H1 (cell line): ENCODE measurements at regions not wholly inside any gene's neighbourhood (a gene's known extent, or its start where the extent isn't known, plus 50 kb on each side); places are given as distances from the start of the nearest gene placed in this dataset.

Experiments used
- CTCF ChIA-PET: fragments of 300-600 bp; sonication (Branson Sonifier 250); formaldehyde crosslinking; loops from one replicate; lab custom pipeline; 2021; ENCODE audit not compliant: partially characterized antibody; lab: Charles Lee
- POLR2A ChIA-PET: fragments of 300-600 bp; sonication (Branson Sonifier 250); formaldehyde crosslinking; loops from one replicate; lab custom pipeline; 2021; ENCODE audit warnings: inconsistent platforms; ENCODE audit not compliant: partially characterized antibody; lab: Charles Lee
- DNase-seq, 2 experiments: peaks; one replicate each; pipeline versions ENCODE4 v3.0.0 to v3.0.0-alpha.2; 2010 to 2022; ENCODE audit warnings: low spot score in 2 of 2, low read depth in 1 of 2, mixed read lengths in 1 of 2
- FAIRE-seq: peaks from 2 replicates; lab custom pipeline; 2011; peaks lifted over from hg19 to GRCh38; lab: Jason Lieb, UNC
- H2AFZ ChIP-seq: 2 replicates; pipeline ENCODE4 v1.8.1; 2012; ENCODE audit warnings: low read length, inconsistent platforms
- H2AK5ac ChIP-seq: 2 replicates; pipeline ENCODE4 v1.6.1; 2013; ENCODE audit warnings: low read depth, low read length
- H2BK120ac ChIP-seq: replicated peaks from 2 replicates; pipeline ENCODE3; 2013; ENCODE audit warnings: low read depth, low read length, inconsistent platforms
- H2BK12ac ChIP-seq: 2 replicates; pipeline ENCODE4 v1.6.1; 2013; ENCODE audit warnings: low read depth, low read length
- H2BK15ac ChIP-seq: 2 replicates; pipeline ENCODE4 v1.6.1; 2013; ENCODE audit warnings: low read length
- H2BK20ac ChIP-seq: 2 replicates; pipeline ENCODE4 v1.6.1; 2013; ENCODE audit warnings: low read length
- H2BK5ac ChIP-seq: 2 replicates; pipeline ENCODE4 v1.6.1; 2013; ENCODE audit warnings: low read depth, low read length
- H3K14ac ChIP-seq: 2 replicates; pipeline ENCODE4 v1.6.1; 2013; ENCODE audit warnings: inconsistent platforms; ENCODE audit not compliant: insufficient read length
- H3K18ac ChIP-seq: 2 replicates; pipeline ENCODE4 v1.6.1; 2013; ENCODE audit warnings: low read length; ENCODE audit errors: extremely low read depth
- H3K23ac ChIP-seq: 2 replicates; pipeline ENCODE4 v1.6.1; 2013; ENCODE audit warnings: inconsistent platforms; ENCODE audit not compliant: insufficient read length
- H3K23me2 ChIP-seq: 2 replicates; pipeline ENCODE4 v1.6.1; 2013; ENCODE audit warnings: low read depth, low read length
- H3K27ac ChIP-seq: 2 replicates; pipeline ENCODE4 v1.6.1; 2011; ENCODE audit warnings: low read depth, low read length, inconsistent platforms
- H3K27me3 ChIP-seq, 4 experiments: replicated peaks in 1 of 4; 1 replicate in 1 of 4; 2 replicates in 3 of 4; pipeline versions ENCODE4 v1.6.1 to v1.8.1; 2011 to 2013; ENCODE audit warnings: low read length in 3 of 4, mild to moderate bottlenecking in 3 of 4, inconsistent platforms in 2 of 4, mixed read lengths in 2 of 4, moderate library complexity in 1 of 4; ENCODE audit not compliant: control insufficient read depth in 3 of 4, insufficient read depth in 3 of 4; ENCODE audit errors: extremely low read depth in 1 of 4
- H3K36me3 ChIP-seq, 4 experiments: 2 replicates each; pipeline versions ENCODE4 v1.6.1 to v1.8.1; 2011 to 2013; ENCODE audit warnings: mild to moderate bottlenecking in 4 of 4, low read length in 3 of 4, moderate library complexity in 2 of 4, control low read depth in 1 of 4, inconsistent platforms in 1 of 4; ENCODE audit not compliant: insufficient read depth in 4 of 4, control insufficient read depth in 2 of 4
- H3K4ac ChIP-seq: replicated peaks from 2 replicates; pipeline ENCODE3; 2013; ENCODE audit warnings: low read length, low read depth, mixed read lengths, inconsistent platforms; ENCODE audit not compliant: insufficient read length
- H3K4me1 ChIP-seq, 4 experiments: replicated peaks in 1 of 4; 1 replicate in 1 of 4; 2 replicates in 3 of 4; pipeline versions ENCODE4 v1.6.1 to v1.8.1; 2011 to 2013; ENCODE audit warnings: low read length in 3 of 4, inconsistent platforms in 2 of 4, mixed read lengths in 1 of 4; ENCODE audit not compliant: insufficient read depth in 4 of 4, control insufficient read depth in 3 of 4
- H3K4me2 ChIP-seq, 2 experiments: 2 replicates each; pipeline versions ENCODE4 v1.6.1 to v1.8.1; 2011 to 2013; ENCODE audit warnings: low read depth in 2 of 2, low read length in 2 of 2, control low read depth in 1 of 2, inconsistent platforms in 1 of 2, mild to moderate bottlenecking in 1 of 2; ENCODE audit not compliant: insufficient read depth in 1 of 2
- H3K4me3 ChIP-seq, 4 experiments: fragments of 200-600, 300-600 bp in 1 of 4; sonication (generic), shearing (Covaris generic), sonication (Bioruptor Twin) in 1 of 4; 2 replicates each; pipeline versions ENCODE4 v1.5.1 to v1.8.1; 2011 to 2016; ENCODE audit warnings: low read length in 4 of 4, low read depth in 3 of 4, control low read depth in 2 of 4, inconsistent platforms in 2 of 4, mild to moderate bottlenecking in 2 of 4, mixed read lengths in 1 of 4, moderate library complexity in 1 of 4; ENCODE audit not compliant: insufficient read depth in 2 of 4; ENCODE audit errors: extremely low read depth in 1 of 4
- H3K56ac ChIP-seq: replicated peaks from 2 replicates; pipeline ENCODE3; 2013; ENCODE audit warnings: low read depth, mild to moderate bottlenecking, mixed read lengths, low read length, inconsistent platforms; ENCODE audit not compliant: insufficient read length
- H3K79me1 ChIP-seq: 2 replicates; pipeline ENCODE4 v1.6.1; 2013; ENCODE audit warnings: low read depth, low read length, control low read depth
- H3K79me2 ChIP-seq, 2 experiments: 2 replicates each; pipeline versions ENCODE4 v1.6.1 to v1.8.1; 2012 to 2013; ENCODE audit warnings: low read length in 2 of 2, mild to moderate bottlenecking in 2 of 2, inconsistent platforms in 1 of 2; ENCODE audit not compliant: insufficient read depth in 2 of 2, control insufficient read depth in 1 of 2
- H3K9ac ChIP-seq, 4 experiments: replicated peaks in 1 of 4; 1 replicate in 1 of 4; 2 replicates in 3 of 4; pipeline versions ENCODE4 v1.6.1 to v1.8.1; 2011 to 2013; ENCODE audit warnings: low read depth in 3 of 4, low read length in 3 of 4, control low read depth in 2 of 4, mild to moderate bottlenecking in 2 of 4, moderate library complexity in 2 of 4, inconsistent platforms in 1 of 4; ENCODE audit errors: extremely low read depth in 1 of 4
- H3K9me3 ChIP-seq, 2 experiments: 2 replicates each; pipeline versions ENCODE4 v1.6.1 to v1.8.1; 2012 to 2013; ENCODE audit warnings: mild to moderate bottlenecking in 2 of 2, moderate library complexity in 2 of 2, control low read depth in 1 of 2, inconsistent platforms in 1 of 2, low read depth in 1 of 2, low read length in 1 of 2, mixed read lengths in 1 of 2; ENCODE audit not compliant: insufficient read depth in 2 of 2
- H4K20me1 ChIP-seq, 2 experiments: replicated peaks in 1 of 2; 2 replicates each; pipeline versions ENCODE3 to v1.8.1; 2011 to 2013; ENCODE audit warnings: inconsistent platforms in 2 of 2, low read length in 2 of 2, mild to moderate bottlenecking in 1 of 2; ENCODE audit not compliant: insufficient read depth in 2 of 2, control insufficient read depth in 1 of 2
- H4K5ac ChIP-seq: 2 replicates; pipeline ENCODE4 v1.6.1; 2013; ENCODE audit warnings: low read length, low read depth, mixed read lengths, inconsistent platforms; ENCODE audit not compliant: insufficient read length
- H4K8ac ChIP-seq: 2 replicates; pipeline ENCODE4 v1.8.0; 2013; ENCODE audit warnings: mild to moderate bottlenecking, moderate library complexity, low read length, inconsistent platforms; ENCODE audit not compliant: insufficient read depth; ENCODE audit errors: extremely low read depth
- H4K91ac ChIP-seq: replicated peaks from 2 replicates; pipeline ENCODE3; 2013; ENCODE audit warnings: low read length, mixed read lengths, inconsistent platforms; ENCODE audit not compliant: insufficient read length
- ASH2L ChIP-seq: fragments of 200-600, 300-600 bp; sonication (generic); IDR thresholded peaks from one replicate; pipeline ENCODE4 v1.7.1; 2017; ENCODE audit warnings: low read length
- BRCA1 ChIP-seq: IDR thresholded peaks from 2 replicates; pipeline ENCODE4 v1.6.1; 2012; ENCODE audit warnings: low read depth, low read length, improper control_type of control experiment
- CHD1 ChIP-seq: IDR thresholded peaks from 2 replicates; pipeline ENCODE4 v1.6.1; 2012; ENCODE audit warnings: low read depth, low read length, improper control_type of control experiment
- CHD2 ChIP-seq: IDR thresholded peaks from 2 replicates; pipeline ENCODE4 v1.6.1; 2012; ENCODE audit warnings: low read length, improper control_type of control experiment
- EZH2 ChIP-seq: fragments of 200-600 bp; sonication (generic); IDR thresholded peaks from 2 replicates; pipeline ENCODE4 v1.7.1; 2012; ENCODE audit warnings: low read depth, mild to moderate bottlenecking, moderate library complexity, low read length, inconsistent platforms; ENCODE audit not compliant: severe bottlenecking
- HDAC2 ChIP-seq, 2 experiments: fragments of 300-600 bp in 1 of 2; sonication (generic) in 1 of 2; IDR thresholded peaks; 2 replicates each; pipeline ENCODE4 v1.6.1; 2011 to 2012; ENCODE audit warnings: low read depth in 2 of 2, low read length in 2 of 2, mild to moderate bottlenecking in 2 of 2, moderate library complexity in 2 of 2, borderline replicate concordance in 1 of 2, inconsistent platforms in 1 of 2
- KDM5A ChIP-seq: fragments of 200-600 bp; IDR thresholded peaks from 2 replicates; pipeline ENCODE4 v1.7.1; 2012; ENCODE audit warnings: mild to moderate bottlenecking, low read length, inconsistent platforms, mixed read lengths
- NRF1 ChIP-seq: IDR thresholded peaks from 2 replicates; pipeline ENCODE4 v1.6.1; 2011; ENCODE audit warnings: mild to moderate bottlenecking, low read depth, low read length, improper control_type of control experiment
- POLR2A ChIP-seq, 2 experiments: IDR thresholded peaks; 1 replicate in 1 of 2; 2 replicates in 1 of 2; pipeline ENCODE4 v1.6.1; 2011; ENCODE audit warnings: low read depth in 2 of 2, low read length in 2 of 2, mild to moderate bottlenecking in 2 of 2; ENCODE audit errors: control extremely low read depth in 1 of 2
- RFX5 ChIP-seq: IDR thresholded peaks from 2 replicates; pipeline ENCODE4 v1.6.1; 2011; ENCODE audit warnings: low read depth, low read length, improper control_type of control experiment, borderline replicate concordance
- USF2 ChIP-seq: IDR thresholded peaks from 2 replicates; pipeline ENCODE4 v1.6.1; 2011; ENCODE audit warnings: low read length, improper control_type of control experiment
- ZNF274 ChIP-seq: IDR thresholded peaks from 2 replicates; pipeline ENCODE4 v1.7.0; 2012; ENCODE audit warnings: low read length, borderline replicate concordance; ENCODE audit errors: extremely low read depth
- WGBS, 2 experiments: shearing (Covaris generic) in 1 of 2; methylation state at CpG; one replicate each; pipeline versions ENCODE4 v1.1.6 to v1.1.7; 2013 to 2015; ENCODE audit warnings: low lambda C conversion rate in 2 of 2, mixed read lengths in 2 of 2, inconsistent platforms in 1 of 2, low coverage in 1 of 2, missing lambda C conversion rate in 1 of 2; ENCODE audit not compliant: insufficient replicate concordance in 2 of 2, insufficient coverage in 1 of 2, insufficient read length in 1 of 2; ENCODE audit errors: extremely low coverage in 1 of 2, missing lambda C conversion rate in 1 of 2; 5-methylcytosine and 5-hydroxymethylcytosine counted together

- H3K4me2 ChIP-seq = no peak overlapping the region
- no peaks in the 10 kb centered on the region for H3K27me3 ChIP-seq
- no peaks in the 10 kb centered on the region for H3K36me3 ChIP-seq
- no peaks in the 10 kb centered on the region; a peak in 1 of 4 replicates for H3K79me2 ChIP-seq
- no peak overlapping the region for H2AFZ ChIP-seq
- no peak overlapping the region for H2AK5ac ChIP-seq
- H4K91ac ChIP-seq = no peak overlapping the region
- H3K23me2 ChIP-seq = peaks cover 12% of the 10 kb centered on the region
- H3K79me1 ChIP-seq = peaks cover 4% of the 10 kb centered on the region; the same call in 1 of the 2 replicates
- peaks cover 0 to 2% of the 10 kb centered on the region in 2 experiments for H4K20me1 ChIP-seq
- POLR2A ChIA-PET = no interaction called here
- no peak overlapping the region for H4K5ac ChIP-seq
- H3K23ac ChIP-seq = no peak overlapping the region
- H3K4me1 ChIP-seq = no peaks in the 10 kb centered on the region
- H2BK5ac ChIP-seq = no peak overlapping the region
- H3K9me3 ChIP-seq = no peaks in the 10 kb centered on the region
- no peak overlapping the region for H3K14ac ChIP-seq
- H3K56ac ChIP-seq = no peak overlapping the region
- H3K4ac ChIP-seq = no peak overlapping the region
- no peak overlapping the region for H2BK12ac ChIP-seq
- DNase-seq (no peak), FAIRE-seq (no peak)
- H3K9ac ChIP-seq = no peak overlapping the region
- no peak overlapping the region for H4K8ac ChIP-seq
- no peak overlapping the region for H3K4me3 ChIP-seq
- H2BK15ac ChIP-seq = no peak overlapping the region
- CTCF ChIA-PET = no interaction called here
- no peak overlapping the region for H2BK120ac ChIP-seq
- 94% methylated on average over 10 of the region's 10 CpGs; no CpG with 5 or more reads in 1 of the 2 experiments for WGBS, 2 experiments
- 0 out of 2 replicates have a peak overlapping the region, but pooled peaks have one; percentile 15 for H2BK20ac ChIP-seq
- no peak overlapping the region; the same call in 1 of the 2 replicates for H3K18ac ChIP-seq
- no peak overlapping the region for H3K27ac ChIP-seq
- no peak for TF ChIP-seq KDM5A
- TF ChIP-seq CHD1 = no peak
- no peak for TF ChIP-seq POLR2A (IDR thresholded peaks at IDR 0.05; ENCODE audit: control extremely low read depth in 1 of 2, low read depth in 2 of 2, low read length in 2 of 2)
- TF ChIP-seq EZH2 = no peak
- no peak for TF ChIP-seq BRCA1
- no peak for TF ChIP-seq RFX5
- no peak for TF ChIP-seq NRF1
- no peak for TF ChIP-seq USF2
- TF ChIP-seq ZNF274 = no peak
- no peak for TF ChIP-seq CHD2
- TF ChIP-seq ASH2L = no peak
- TF ChIP-seq HDAC2 (IDR thresholded peaks at IDR 0.05; ENCODE audit: borderline replicate concordance in 1 of 2, low read depth in 2 of 2, low read length in 2 of 2) = no peak
Measured at GRCh38 chr17:72304859-72305258, 184.0 kb downstream of the SOX9 start.
